Lower leg skin (tissue), 4 donors: ENCODE measurements at regions not wholly inside any gene's neighbourhood (a gene's known extent, or its start where the extent isn't known, plus 50 kb on each side); places are given as distances from the start of the nearest gene placed in this dataset.

ENCODE experiments used
- DNase-seq, 2 donors: peaks; one replicate each; pipeline ENCODE4 v3.0.0-alpha.2; 2019; ENCODE audit warnings: low spot score in 2 of 2
- H3K4me3 ChIP-seq: fragments of 200-600 bp; sonication (generic); 2 replicates; pipeline ENCODE4 v1.5.1; 2017; ENCODE audit warnings: mild to moderate bottlenecking, low read depth; ENCODE audit not compliant: poor library complexity, severe bottlenecking
- CTCF ChIP-seq, 3 donors: fragments of 450-650 bp; IDR thresholded peaks; one replicate each; pipeline ENCODE4 v1.5.1; 2016; ENCODE audit warnings: antibody characterized with exemption in 3 of 3, mild to moderate bottlenecking in 3 of 3, moderate library complexity in 2 of 3
- POLR2A ChIP-seq, 2 donors: fragments of 450-650 bp; IDR thresholded peaks; one replicate each; pipeline ENCODE4 v1.6.1; 2016 to 2017; ENCODE audit warnings: antibody characterized with exemption in 2 of 2, mild to moderate bottlenecking in 1 of 2, moderate library complexity in 1 of 2
- WGBS, 2 donors: methylation state at CpG; one replicate each; pipeline ENCODE4 v1.1.5; 2018; 5-methylcytosine and 5-hydroxymethylcytosine counted together
- intact Hi-C: fragments of 100-400 bp; cut with DNase I; formaldehyde crosslinking; loops from one replicate; pipeline ENCODE4 v1.15.0; 2023; ENCODE audit warnings: low total_unique reads

GRCh38 chr6:142696123-142697000, 248.6 kb downstream of the HIVEP2 start:
- WGBS, 2 donors: 56 to 63% methylated on average over 12 of the region's 12 CpGs
- DNase-seq: no peak
- no peak for TF ChIP-seq CTCF (IDR thresholded peaks at IDR 0.05)
- TF ChIP-seq POLR2A (IDR thresholded peaks at IDR 0.05): no peak
- no peak overlapping the region for H3K4me3 ChIP-seq
- intact Hi-C loops: loop anchor here (10.0 kb wide), 2 partner anchors 328 to 638 kb away; no protein-coding TSS in a partner anchor

DNA sequence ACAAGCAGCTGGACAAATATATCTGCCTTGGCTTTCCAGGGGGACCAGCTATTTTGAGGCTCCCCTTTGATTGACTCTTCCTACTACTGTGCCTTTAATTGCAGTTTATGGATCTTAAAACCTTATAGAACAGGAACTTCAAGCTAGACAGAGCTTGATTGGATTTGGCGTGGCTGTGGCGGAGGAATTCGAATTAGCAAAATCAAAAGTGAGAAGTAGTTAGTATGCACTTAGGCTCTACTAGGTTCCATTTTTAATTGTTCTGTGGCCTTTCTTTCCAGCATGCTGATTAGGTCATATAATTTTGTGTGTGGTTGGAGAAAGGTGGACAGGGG, 248.0 kb downstream of the HIVEP2 start:
- WGBS, 2 donors: 67 to 78% methylated on average over 3 of the region's 3 CpGs
- DNase-seq: no peak
- intact Hi-C loops: loop anchor here (10.0 kb wide), 2 partner anchors 328 to 638 kb away; no protein-coding TSS in a partner anchor
- H3K4me3 ChIP-seq: no peak overlapping the region
- TF ChIP-seq POLR2A (IDR thresholded peaks at IDR 0.05): no peak
- no peak for TF ChIP-seq CTCF (IDR thresholded peaks at IDR 0.05)

- 89 to 90% methylated on average over 4 of the region's 4 CpGs for WGBS, 2 donors
These were observed 247.1 kb downstream of the HIVEP2 start for GRCh38 chr6:142697922-142698321.

DNA sequence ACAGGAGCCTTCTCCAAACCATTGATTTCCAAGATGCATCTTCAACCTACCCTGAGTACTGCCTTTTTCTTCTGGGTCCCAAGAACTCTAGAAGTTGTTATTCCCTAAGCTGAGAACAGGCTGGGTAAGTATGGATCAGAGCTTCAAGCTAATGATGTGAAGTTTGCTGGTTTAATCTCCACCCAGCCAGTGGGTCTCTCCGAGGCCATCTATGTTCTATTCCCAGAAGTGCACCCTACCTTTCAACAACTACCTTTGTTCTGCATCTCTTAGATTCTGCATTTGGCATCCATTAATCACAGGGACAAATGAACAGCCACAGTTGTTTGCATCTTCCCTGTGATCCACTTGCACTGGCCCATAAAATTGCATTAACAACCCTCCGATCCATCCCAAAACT, 246.2 kb downstream of the HIVEP2 start:
- no peak for DNase-seq
- TF ChIP-seq CTCF (IDR thresholded peaks at IDR 0.05) (no peak), POLR2A (IDR thresholded peaks at IDR 0.05) (no peak)
- 86 to 91% methylated on average over 2 of the region's 2 CpGs for WGBS, 2 donors
- no peak overlapping the region for H3K4me3 ChIP-seq
- intact Hi-C loops: loop anchor here (10.0 kb wide), 2 partner anchors 326 to 636 kb away; no protein-coding TSS in a partner anchor

More at GRCh38 chr6:142697922-142698321, 247.1 kb downstream of the HIVEP2 start:
- intact Hi-C loops: loop anchor here (10.0 kb wide), 2 partner anchors 327 to 637 kb away; no protein-coding TSS in a partner anchor
- TF ChIP-seq POLR2A (IDR thresholded peaks at IDR 0.05) (no peak), CTCF (IDR thresholded peaks at IDR 0.05) (no peak)
- H3K4me3 ChIP-seq: no peak overlapping the region
- no peak for DNase-seq

GRCh38 chr6:142699391-142699790, 245.6 kb downstream of the HIVEP2 start:
- 86 to 89% methylated on average over 2 of the region's 2 CpGs for WGBS, 2 donors
- H3K4me3 ChIP-seq: no peak overlapping the region
- intact Hi-C loops: loop anchor here (10.0 kb wide), 2 partner anchors 325 to 635 kb away; no protein-coding TSS in a partner anchor
- no peak for TF ChIP-seq POLR2A (IDR thresholded peaks at IDR 0.05)
- no peak for TF ChIP-seq CTCF (IDR thresholded peaks at IDR 0.05)
- DNase-seq: no peak
